Kidney epithelial cell (primary cell): ENCODE measurements at regions not wholly inside any gene's neighbourhood (a gene's known extent, or its start where the extent isn't known, plus 50 kb on each side); places are given as distances from the start of the nearest gene placed in this dataset.
"Not testable (repeated sequence)": the region's sequence is repeated elsewhere in the genome, so short reads cannot be mapped to it uniquely, and the experiment has no call there.

Experiments
- DNase-seq: peaks from one replicate; pipeline ENCODE4 v3.0.0-alpha.2; 2010; ENCODE audit warnings: low read depth
- H3K27me3 ChIP-seq: 2 replicates; pipeline ENCODE4 v1.6.0; 2011; ENCODE audit warnings: low read length; ENCODE audit not compliant: control insufficient read depth, insufficient read depth
- H3K36me3 ChIP-seq: 2 replicates; pipeline ENCODE4 v1.5.1; 2011; ENCODE audit warnings: low read length; ENCODE audit not compliant: control insufficient read depth, insufficient read depth
- H3K4me3 ChIP-seq: 2 replicates; pipeline ENCODE4 v1.5.1; 2011; ENCODE audit warnings: low read depth, mild to moderate bottlenecking, control low read depth, low read length
- TF ChIP-seq, protein P1 (sequence below): IDR thresholded peaks from 2 replicates; pipeline ENCODE4 v1.5.1; 2011; ENCODE audit warnings: mild to moderate bottlenecking, moderate library complexity, low read length, control low read depth, inconsistent platforms; ENCODE audit not compliant: insufficient read depth, poor library complexity, severe bottlenecking

DNA sequence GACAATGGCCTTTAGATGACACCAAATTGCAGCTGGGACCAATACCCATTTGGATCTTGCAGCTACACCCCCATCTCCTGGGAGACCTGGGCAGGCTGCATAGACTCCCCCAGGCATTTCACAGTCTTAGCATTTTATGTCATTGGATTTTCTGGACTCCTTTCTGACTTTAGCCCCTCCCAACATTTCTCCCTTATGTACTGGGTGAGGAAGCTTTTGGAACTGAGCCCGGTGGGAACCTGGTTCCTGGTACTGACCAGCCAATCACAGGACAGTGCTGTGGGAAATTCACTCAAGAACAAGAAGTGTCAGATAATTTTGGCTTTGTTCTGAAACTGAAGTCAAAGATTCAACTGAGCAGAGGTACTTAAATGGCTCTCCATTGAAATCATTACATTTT is 177.7 kb downstream of the ACTR3B start:
- no peak overlapping the region for H3K4me3 ChIP-seq
- no peak for DNase-seq
- H3K36me3 ChIP-seq, result no peaks in the 10 kb centered on the region
- no peaks in the 10 kb centered on the region for H3K27me3 ChIP-seq
- TF ChIP-seq, protein P1, sequence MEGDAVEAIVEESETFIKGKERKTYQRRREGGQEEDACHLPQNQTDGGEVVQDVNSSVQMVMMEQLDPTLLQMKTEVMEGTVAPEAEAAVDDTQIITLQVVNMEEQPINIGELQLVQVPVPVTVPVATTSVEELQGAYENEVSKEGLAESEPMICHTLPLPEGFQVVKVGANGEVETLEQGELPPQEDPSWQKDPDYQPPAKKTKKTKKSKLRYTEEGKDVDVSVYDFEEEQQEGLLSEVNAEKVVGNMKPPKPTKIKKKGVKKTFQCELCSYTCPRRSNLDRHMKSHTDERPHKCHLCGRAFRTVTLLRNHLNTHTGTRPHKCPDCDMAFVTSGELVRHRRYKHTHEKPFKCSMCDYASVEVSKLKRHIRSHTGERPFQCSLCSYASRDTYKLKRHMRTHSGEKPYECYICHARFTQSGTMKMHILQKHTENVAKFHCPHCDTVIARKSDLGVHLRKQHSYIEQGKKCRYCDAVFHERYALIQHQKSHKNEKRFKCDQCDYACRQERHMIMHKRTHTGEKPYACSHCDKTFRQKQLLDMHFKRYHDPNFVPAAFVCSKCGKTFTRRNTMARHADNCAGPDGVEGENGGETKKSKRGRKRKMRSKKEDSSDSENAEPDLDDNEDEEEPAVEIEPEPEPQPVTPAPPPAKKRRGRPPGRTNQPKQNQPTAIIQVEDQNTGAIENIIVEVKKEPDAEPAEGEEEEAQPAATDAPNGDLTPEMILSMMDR, result no peak

DNA sequence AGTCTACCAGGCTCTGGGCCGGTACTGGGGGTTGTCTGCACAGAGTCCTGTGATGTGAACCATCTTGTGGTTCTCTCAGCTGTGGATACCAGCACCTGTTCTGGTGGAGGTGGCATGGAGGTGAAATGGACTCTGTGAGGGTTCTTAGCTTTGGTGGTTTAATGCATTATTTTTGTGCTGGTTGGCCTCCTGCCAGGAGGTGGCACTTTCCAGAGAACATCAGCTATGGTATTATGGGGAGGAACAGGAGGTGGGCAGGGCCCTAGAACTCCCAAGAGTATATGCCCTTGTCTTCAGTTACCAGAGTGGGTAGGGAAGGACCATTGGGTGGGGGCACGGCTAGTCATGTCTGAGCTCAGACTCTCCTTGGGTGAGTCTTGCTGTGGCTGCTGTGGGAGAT is 187.1 kb downstream of the ACTR3B start:
- H3K27me3 ChIP-seq, H3K36me3 ChIP-seq, DNase-seq, H3K4me3 ChIP-seq: not testable (repeated sequence)

DNA sequence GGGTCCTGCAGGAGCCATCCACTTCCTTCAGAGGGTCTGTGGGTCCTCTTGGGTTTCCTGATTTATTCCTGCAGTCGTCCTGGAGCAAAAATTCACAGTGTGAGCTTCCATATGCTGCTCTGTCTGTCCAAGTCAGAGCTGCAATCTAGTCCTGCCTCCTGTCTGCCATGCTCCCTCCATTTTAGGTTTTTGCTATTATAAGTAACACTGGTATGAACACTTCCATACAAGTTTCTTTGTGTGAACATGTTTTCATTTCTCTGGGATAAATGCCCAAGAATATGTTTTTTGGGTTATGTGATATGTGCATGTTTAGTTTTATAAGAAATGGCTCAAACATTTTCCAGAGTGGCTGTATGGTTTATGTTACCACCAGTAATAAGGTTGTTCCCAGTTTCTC is 188.1 kb downstream of the ACTR3B start:
- no peaks in the 10 kb centered on the region for H3K27me3 ChIP-seq
- no peak overlapping the region for H3K4me3 ChIP-seq
- no peak for DNase-seq
- TF ChIP-seq, protein P1, result no peak
- H3K36me3 ChIP-seq, result no peaks in the 10 kb centered on the region

DNA sequence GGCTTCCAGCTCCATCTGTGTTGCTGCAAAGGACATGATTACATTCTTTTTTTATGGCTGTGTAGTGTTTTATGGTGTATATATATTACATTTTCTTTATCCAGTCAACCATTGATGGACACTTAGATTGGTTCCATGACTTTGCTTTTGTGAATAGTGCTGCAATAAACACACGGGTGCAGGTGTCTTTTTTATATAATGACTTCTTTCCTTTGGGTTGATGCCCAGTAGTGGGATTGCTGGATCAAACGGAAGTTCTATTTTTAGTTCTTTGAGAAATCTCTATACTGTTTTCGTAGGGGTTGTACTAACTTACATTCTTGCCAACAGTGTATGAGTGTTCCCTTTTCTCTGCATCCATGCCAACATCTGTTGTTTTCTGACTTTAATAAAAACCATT is 189.7 kb downstream of the ACTR3B start:
- Histone ChIP-seq H3K4me3 (no peak overlapping the region), H3K27me3 (no peaks in the 10 kb centered on the region), H3K36me3 (no peaks in the 10 kb centered on the region)
- TF ChIP-seq, protein P1, result no peak
- DNase-seq, result no peak

DNA sequence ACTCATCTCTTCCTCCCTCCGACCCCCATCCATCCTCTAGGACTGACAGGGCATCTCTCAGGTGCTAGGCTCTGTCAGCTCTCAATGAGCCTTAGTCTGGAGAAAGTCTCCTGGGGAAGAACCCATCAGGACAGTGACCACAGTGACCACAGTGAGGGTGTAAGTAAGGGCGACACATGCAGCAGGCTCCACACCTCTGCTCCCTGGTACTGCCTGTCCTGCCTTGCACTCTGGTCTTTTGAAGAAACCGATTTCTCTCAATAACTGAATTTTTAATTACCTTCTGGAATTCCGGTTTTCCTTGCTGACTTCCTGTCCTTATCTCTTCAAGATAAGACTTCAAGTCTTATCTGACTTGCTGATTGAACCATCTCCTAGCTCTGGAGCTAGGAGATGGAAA is 190.2 kb downstream of the ACTR3B start:
- H3K4me3 ChIP-seq, result no peak overlapping the region
- DNase-seq, result no peak
- no peaks in the 10 kb centered on the region for H3K27me3 ChIP-seq
- TF ChIP-seq, protein P1, result no peak
- H3K36me3 ChIP-seq, result no peaks in the 10 kb centered on the region

DNA sequence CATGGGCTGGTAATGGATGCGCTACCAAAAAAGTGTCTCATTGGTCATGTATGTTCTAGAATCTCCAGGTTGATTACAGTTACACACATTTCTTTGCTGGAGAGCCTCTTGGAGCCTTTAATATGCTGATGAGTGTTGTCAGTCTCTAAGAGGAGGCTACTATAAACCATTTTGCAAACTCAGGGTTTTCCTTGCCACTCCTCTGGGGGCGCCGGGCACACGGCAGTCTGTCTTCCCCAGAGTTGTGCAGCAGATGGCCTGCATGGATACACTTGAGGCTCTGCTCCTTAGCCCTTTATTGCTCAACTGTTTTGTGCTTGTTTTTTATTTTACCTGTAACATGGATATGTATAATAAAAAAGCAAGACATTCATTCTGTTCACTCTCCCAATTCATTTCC is 196.5 kb downstream of the ACTR3B start:
- TF ChIP-seq, protein P1, result no peak
- H3K4me3 ChIP-seq, result no peak overlapping the region
- no peaks in the 10 kb centered on the region for H3K27me3 ChIP-seq
- DNase-seq, result no peak
- H3K36me3 ChIP-seq, result no peaks in the 10 kb centered on the region

DNA sequence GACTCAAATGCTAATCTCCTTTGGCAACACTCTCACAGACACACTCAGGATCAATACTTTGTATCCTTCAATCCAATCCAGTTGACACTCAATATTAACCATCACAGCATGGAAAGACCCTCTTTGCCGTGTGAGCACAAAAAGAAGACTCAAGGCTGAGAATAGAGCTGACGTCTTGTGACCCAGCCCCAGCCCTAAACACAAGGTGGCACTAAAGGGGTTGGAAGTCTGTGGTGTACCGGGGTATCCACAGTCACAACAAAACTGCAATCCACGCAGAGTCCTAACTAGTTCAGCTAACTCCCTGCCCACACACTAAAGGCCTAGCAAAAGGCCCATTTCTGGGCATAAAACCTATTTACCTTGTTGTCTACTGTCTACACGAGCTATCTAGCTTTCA is 200.1 kb downstream of the ACTR3B start:
- TF ChIP-seq, protein P1, result no peak
- Histone ChIP-seq H3K27me3 (no peaks in the 10 kb centered on the region), H3K36me3 (no peaks in the 10 kb centered on the region), H3K4me3 (no peak overlapping the region)
- DNase-seq, result no peak

DNA sequence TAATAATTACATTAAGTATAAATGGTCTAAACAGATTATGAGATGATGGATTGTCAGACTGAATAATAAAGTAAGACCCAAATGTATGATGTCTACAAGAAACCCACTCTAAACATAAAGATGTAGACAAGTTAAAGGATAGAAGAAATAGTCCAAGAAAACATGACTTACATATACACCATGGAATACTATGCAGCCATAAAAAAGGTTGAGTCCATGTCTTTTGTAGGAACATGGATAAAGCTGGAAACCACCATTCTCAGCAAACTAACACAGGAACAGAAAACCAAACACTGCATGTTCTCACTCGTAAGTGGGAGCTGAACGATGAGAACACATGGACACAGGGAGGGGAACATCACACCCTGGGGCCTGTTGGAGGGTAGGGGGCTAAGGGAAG is 202.2 kb downstream of the ACTR3B start:
- not testable (repeated sequence) for H3K36me3 ChIP-seq, H3K27me3 ChIP-seq, H3K4me3 ChIP-seq, DNase-seq
